ENCODE measurements at regions not wholly inside any gene's neighbourhood (a gene's known extent, or its start where the extent isn't known, plus 50 kb on each side); places are given as distances from the start of the nearest gene placed in this dataset.

- H3K4me3 Mint-ChIP-seq, result no peak overlapping the region
- no peak overlapping the region for H3K27ac Mint-ChIP-seq
- no peak for DNase-seq
- TF ChIP-seq CTCF (IDR thresholded peaks at IDR 0.05), result no peak
- peaks cover 5% of the 10 kb centered on the region for H3K9me3 Mint-ChIP-seq
- H3K36me3 Mint-ChIP-seq (ENCODE audit: low read depth), result no peaks in the 10 kb centered on the region
- H3K4me1 Mint-ChIP-seq, result peaks cover 38% of the 10 kb centered on the region
- peaks cover 13% of the 10 kb centered on the region for H3K27me3 Mint-ChIP-seq (ENCODE audit: low read depth, poor library complexity)
These were observed 472.8 kb upstream of the PROK2 start for GRCh38 chr3:72257738-72258137.

DNA sequence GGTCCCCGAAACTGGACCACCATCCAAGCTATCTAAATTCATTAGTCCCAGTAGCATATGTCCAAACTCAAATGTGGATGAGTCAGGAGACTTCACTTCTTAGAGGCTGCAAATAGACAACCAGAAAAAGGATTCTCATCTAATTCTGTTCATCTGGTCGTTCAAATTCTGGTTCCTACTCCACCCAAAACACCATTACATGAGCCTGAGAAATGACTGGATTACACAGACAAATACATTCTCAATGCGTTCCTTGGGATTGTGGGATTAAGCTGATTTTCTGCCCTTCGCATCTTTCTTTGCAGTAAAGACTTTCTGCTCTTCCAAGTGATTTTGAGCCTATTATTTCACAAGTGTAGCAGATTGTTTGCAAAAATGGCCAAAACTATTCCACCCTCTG lies 472.3 kb upstream of the PROK2 start:
- peaks cover 13% of the 10 kb centered on the region for H3K27me3 Mint-ChIP-seq (ENCODE audit: low read depth, poor library complexity)
- no peak for DNase-seq
- no peak overlapping the region for H3K4me3 Mint-ChIP-seq
- no peak overlapping the region for H3K27ac Mint-ChIP-seq
- H3K36me3 Mint-ChIP-seq (ENCODE audit: low read depth), result no peaks in the 10 kb centered on the region
- TF ChIP-seq CTCF (IDR thresholded peaks at IDR 0.05), result no peak
- H3K9me3 Mint-ChIP-seq, result peaks cover 9% of the 10 kb centered on the region
- H3K4me1 Mint-ChIP-seq, result peaks cover 38% of the 10 kb centered on the region

GRCh38 chr3:72256716-72257115 lies 471.8 kb upstream of the PROK2 start:
- no peak for TF ChIP-seq CTCF (IDR thresholded peaks at IDR 0.05)
- DNase-seq, result no peak
- Mint-ChIP-seq H3K27ac (no peak overlapping the region), H3K27me3 (ENCODE audit: low read depth, poor library complexity) (peaks cover 13% of the 10 kb centered on the region), H3K4me1 (peaks cover 38% of the 10 kb centered on the region), H3K4me3 (no peak overlapping the region), H3K9me3 (peaks cover 14% of the 10 kb centered on the region), H3K36me3 (ENCODE audit: low read depth) (no peaks in the 10 kb centered on the region)

GRCh38 chr3:72255791-72256559 lies 471.0 kb upstream of the PROK2 start:
- no peaks in the 10 kb centered on the region for H3K36me3 Mint-ChIP-seq (ENCODE audit: low read depth)
- peaks cover 13% of the 10 kb centered on the region for H3K27me3 Mint-ChIP-seq (ENCODE audit: low read depth, poor library complexity)
- peaks cover 18% of the 10 kb centered on the region for H3K9me3 Mint-ChIP-seq
- peak overlapping the region; percentile 23 for H3K4me3 Mint-ChIP-seq
- DNase-seq, result no peak
- no peak overlapping the region for H3K27ac Mint-ChIP-seq
- no peak for TF ChIP-seq CTCF (IDR thresholded peaks at IDR 0.05)
- H3K4me1 Mint-ChIP-seq, result peaks cover 38% of the 10 kb centered on the region

DNA sequence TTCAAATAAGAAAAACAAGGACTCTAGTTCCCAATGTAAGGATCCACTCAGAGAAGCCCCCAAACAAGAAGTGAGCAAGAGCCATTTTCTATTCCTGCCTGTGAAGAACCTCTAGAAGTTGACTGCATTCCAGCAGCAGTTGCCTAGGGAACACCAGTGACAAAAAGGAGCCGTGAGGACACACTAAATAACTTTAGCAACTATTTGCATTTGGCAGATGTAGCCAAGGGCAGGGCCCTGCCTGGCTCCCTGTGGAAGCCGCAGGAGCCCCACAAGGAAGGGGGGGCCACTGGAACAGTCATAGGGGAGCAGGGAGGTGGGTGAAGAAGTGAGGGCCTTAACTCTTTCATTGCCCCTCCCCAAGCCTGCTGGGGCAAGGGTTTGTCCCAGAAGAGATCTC lies 470.2 kb upstream of the PROK2 start:
- Mint-ChIP-seq H3K27ac (no peak overlapping the region), H3K9me3 (peaks cover 18% of the 10 kb centered on the region), H3K36me3 (ENCODE audit: low read depth) (no peaks in the 10 kb centered on the region), H3K4me1 (peaks cover 38% of the 10 kb centered on the region), H3K27me3 (ENCODE audit: low read depth, poor library complexity) (peaks cover 8% of the 10 kb centered on the region), H3K4me3 (no peak overlapping the region)
- no peak for TF ChIP-seq CTCF (IDR thresholded peaks at IDR 0.05)
- peak; percentile 13 for DNase-seq

- H3K27me3 Mint-ChIP-seq (ENCODE audit: low read depth, poor library complexity), result peaks cover 2% of the 10 kb centered on the region
- no peak for TF ChIP-seq CTCF (IDR thresholded peaks at IDR 0.05)
- H3K9me3 Mint-ChIP-seq, result peaks cover 18% of the 10 kb centered on the region
- no peak overlapping the region for H3K27ac Mint-ChIP-seq
- DNase-seq, result no peak
- no peaks in the 10 kb centered on the region for H3K36me3 Mint-ChIP-seq (ENCODE audit: low read depth)
- H3K4me3 Mint-ChIP-seq, result no peak overlapping the region
- H3K4me1 Mint-ChIP-seq, result peaks cover 38% of the 10 kb centered on the region
These were observed 469.5 kb upstream of the PROK2 start for GRCh38 chr3:72254483-72254882.
